IPS-20b (cell line): ENCODE measurements at regions not wholly inside any gene's neighbourhood (a gene's known extent, or its start where the extent isn't known, plus 50 kb on each side); places are given as distances from the start of the nearest gene placed in this dataset.
"Not testable (repeated sequence)": the region's sequence is repeated elsewhere in the genome, so short reads cannot be mapped to it uniquely, and the experiment has no call there.

Experiments used
- H3K27ac ChIP-seq: one replicate; pipeline ENCODE4 v1.5.1; 2013; ENCODE audit warnings: low read length
- H3K27me3 ChIP-seq: 2 replicates; pipeline ENCODE4 v1.6.1; 2013; ENCODE audit warnings: mild to moderate bottlenecking, low read length, inconsistent platforms; ENCODE audit not compliant: insufficient read depth
- H3K36me3 ChIP-seq: 2 replicates; pipeline ENCODE4 v1.6.1; 2013; ENCODE audit warnings: low read depth, mild to moderate bottlenecking, inconsistent platforms, low read length, moderate library complexity; ENCODE audit not compliant: insufficient read depth
- H3K4me1 ChIP-seq: 2 replicates; pipeline ENCODE4 v1.6.1; 2013; ENCODE audit warnings: mild to moderate bottlenecking, control low read depth, inconsistent platforms, low read length, moderate library complexity; ENCODE audit not compliant: insufficient read depth
- H3K4me3 ChIP-seq: 2 replicates; pipeline ENCODE4 v1.5.1; 2013; ENCODE audit warnings: mild to moderate bottlenecking, low read length, inconsistent platforms
- H3K9ac ChIP-seq: 2 replicates; pipeline ENCODE4 v1.6.1; 2013; ENCODE audit warnings: low read depth, mild to moderate bottlenecking, inconsistent platforms, low read length, moderate library complexity
- H3K9me3 ChIP-seq: 2 replicates; pipeline ENCODE4 v1.6.1; 2013; ENCODE audit warnings: mild to moderate bottlenecking, low read depth, low read length, inconsistent platforms; ENCODE audit not compliant: insufficient read depth

DNA sequence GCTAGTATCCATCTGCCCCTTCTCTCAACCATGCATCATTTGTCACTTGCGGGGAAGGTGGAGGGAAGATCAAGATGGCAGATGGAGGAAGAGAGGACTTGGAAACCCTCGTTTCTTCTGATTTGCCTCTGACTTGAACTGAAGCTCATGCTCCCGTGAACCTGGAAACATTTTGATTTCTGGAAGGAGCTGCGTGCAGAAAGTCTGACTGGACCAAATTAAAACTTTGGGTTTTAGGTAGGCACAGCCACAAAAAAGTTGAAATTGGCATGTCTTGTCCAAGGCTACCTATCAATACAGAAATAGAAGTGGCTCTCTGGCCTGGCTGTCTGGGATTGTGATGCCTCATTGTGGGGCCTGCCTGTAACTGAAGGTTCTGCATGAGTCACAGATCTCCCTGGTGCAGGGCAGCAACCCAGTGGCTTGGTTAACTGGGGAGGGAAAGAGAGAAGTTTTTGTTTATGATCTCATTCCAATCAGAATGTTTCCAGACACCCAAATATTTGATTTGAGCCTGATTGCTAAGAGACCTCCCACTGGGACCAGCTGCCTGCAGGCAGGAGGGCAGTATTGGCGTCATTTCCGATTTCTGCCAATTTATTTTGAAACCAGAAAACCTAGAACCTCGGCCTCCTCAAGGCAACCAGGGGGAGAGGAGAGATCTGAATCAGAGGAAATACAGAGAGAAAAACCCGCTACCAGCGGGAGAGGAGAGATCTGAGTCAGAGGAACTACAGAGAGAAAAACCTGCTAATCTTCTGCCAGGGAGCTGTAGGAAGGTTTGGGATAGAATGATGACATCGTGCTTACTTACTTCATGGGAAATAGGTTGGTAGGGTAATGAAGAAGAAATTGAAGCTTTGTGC is 363.6 kb downstream of the ANKRD30A start:
- Histone ChIP-seq H3K4me3 (no peak overlapping the region), H3K9ac (no peak overlapping the region), H3K27ac (no peak overlapping the region)

DNA sequence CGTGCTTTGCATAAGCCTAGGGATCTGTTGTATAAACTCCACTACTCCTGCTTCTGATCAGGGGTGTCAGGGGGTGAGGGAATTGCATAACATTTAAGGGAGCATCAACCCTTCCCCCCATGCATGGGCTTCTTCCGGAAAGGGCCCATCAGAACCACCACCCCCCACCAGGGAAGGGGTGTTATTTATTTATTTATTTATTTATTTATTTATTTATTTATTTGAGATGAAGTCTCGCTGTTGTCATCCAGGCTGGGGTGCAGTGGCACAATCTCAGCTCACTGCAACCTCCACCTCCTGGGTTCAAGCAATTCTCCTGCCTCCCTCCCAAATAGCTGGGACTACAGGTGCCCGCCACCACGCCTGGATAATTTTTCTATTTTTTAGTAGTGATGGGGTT is 355.2 kb downstream of the ANKRD30A start:
- H3K9me3 ChIP-seq, H3K4me3 ChIP-seq, H3K36me3 ChIP-seq, H3K27me3 ChIP-seq, H3K27ac ChIP-seq, H3K9ac ChIP-seq, H3K4me1 ChIP-seq: not testable (repeated sequence)

More for the DNA sequence above, 363.6 kb downstream of the ANKRD30A start:
- Histone ChIP-seq H3K9me3 (no peaks in the 10 kb centered on the region), H3K4me1 (no peaks in the 10 kb centered on the region), H3K27me3 (no peaks in the 10 kb centered on the region), H3K36me3 (no peaks in the 10 kb centered on the region)

- Histone ChIP-seq H3K27ac (no peak overlapping the region), H3K36me3 (no peaks in the 10 kb centered on the region), H3K4me3 (no peak overlapping the region), H3K9ac (no peak overlapping the region), H3K9me3 (no peaks in the 10 kb centered on the region), H3K27me3 (no peaks in the 10 kb centered on the region), H3K4me1 (no peaks in the 10 kb centered on the region; the same call in 1 of the 2 replicates)
Measured at GRCh38 chr10:37479469-37479868, 354.1 kb downstream of the ANKRD30A start.

GRCh38 chr10:37478381-37478780 is 353.0 kb downstream of the ANKRD30A start:
- Histone ChIP-seq H3K36me3 (no peaks in the 10 kb centered on the region), H3K4me1 (no peaks in the 10 kb centered on the region; the same call in 1 of the 2 replicates), H3K9me3 (no peaks in the 10 kb centered on the region), H3K27me3 (no peaks in the 10 kb centered on the region), H3K9ac (no peak overlapping the region), H3K4me3 (no peak overlapping the region), H3K27ac (no peak overlapping the region)

- Histone ChIP-seq H3K9me3 (no peaks in the 10 kb centered on the region), H3K36me3 (no peaks in the 10 kb centered on the region), H3K27ac (no peak overlapping the region), H3K4me3 (no peak overlapping the region), H3K4me1 (no peaks in the 10 kb centered on the region; the same call in 1 of the 2 replicates), H3K27me3 (no peaks in the 10 kb centered on the region), H3K9ac (no peak overlapping the region)
Measured at GRCh38 chr10:37476285-37476684, 350.9 kb downstream of the ANKRD30A start.

- H3K4me3 ChIP-seq, result no peak overlapping the region
- no peaks in the 10 kb centered on the region for H3K9me3 ChIP-seq
- H3K27me3 ChIP-seq, result no peaks in the 10 kb centered on the region
Measured at GRCh38 chr10:37474645-37475044, 349.2 kb downstream of the ANKRD30A start.

DNA sequence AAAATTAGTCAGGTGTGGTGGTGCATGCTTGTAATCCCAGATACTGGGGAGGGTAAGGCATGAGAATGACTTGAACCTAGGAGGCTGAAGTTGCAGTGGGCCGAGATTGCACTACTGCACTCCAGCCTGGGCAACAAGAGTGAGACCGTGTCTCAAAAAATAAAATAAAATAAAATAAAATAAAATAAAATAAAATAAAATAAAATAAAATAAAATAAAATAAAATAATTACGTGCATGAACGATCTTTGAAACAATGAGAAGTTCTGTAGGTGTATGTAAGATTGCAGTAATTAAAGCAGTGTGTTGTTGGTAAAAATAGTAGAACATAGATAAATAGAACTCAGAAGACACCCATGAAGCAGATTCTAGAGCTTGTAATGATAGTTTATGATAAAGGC is 348.5 kb downstream of the ANKRD30A start:
- no peak overlapping the region for H3K4me3 ChIP-seq
- H3K9me3 ChIP-seq, result no peaks in the 10 kb centered on the region
- no peaks in the 10 kb centered on the region for H3K27me3 ChIP-seq
- no peaks in the 10 kb centered on the region for H3K36me3 ChIP-seq
- H3K9ac ChIP-seq, result no peak overlapping the region
- no peak overlapping the region for H3K27ac ChIP-seq
- no peaks in the 10 kb centered on the region; the same call in 1 of the 2 replicates for H3K4me1 ChIP-seq

More at GRCh38 chr10:37474645-37475044, 349.2 kb downstream of the ANKRD30A start:
- no peaks in the 10 kb centered on the region for H3K36me3 ChIP-seq
- H3K4me1 ChIP-seq, result no peaks in the 10 kb centered on the region; the same call in 1 of the 2 replicates
- H3K9ac ChIP-seq, result no peak overlapping the region
- no peak overlapping the region for H3K27ac ChIP-seq

DNA sequence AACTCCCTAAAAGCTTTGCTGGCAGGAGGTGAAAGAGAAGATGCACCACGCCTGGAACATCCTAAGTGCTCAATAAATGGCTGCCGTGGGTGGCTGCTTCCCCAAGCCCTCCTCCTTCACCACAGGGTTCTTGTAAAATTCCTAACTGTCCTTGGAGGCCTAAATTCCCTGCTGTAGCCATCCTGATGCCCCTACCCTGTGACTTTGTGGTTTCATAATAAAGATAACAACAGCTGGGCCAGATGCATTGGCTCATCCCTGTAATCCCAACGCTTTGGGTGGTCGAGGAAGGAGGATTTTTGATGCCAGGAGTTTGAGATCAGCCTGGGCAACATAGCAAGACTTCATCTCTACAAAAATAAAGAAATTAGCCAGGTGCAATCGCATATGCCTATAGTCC is 341.8 kb downstream of the ANKRD30A start:
- H3K27ac ChIP-seq, result no peak overlapping the region
- H3K9me3 ChIP-seq, result no peaks in the 10 kb centered on the region
- no peaks in the 10 kb centered on the region for H3K4me1 ChIP-seq
- no peaks in the 10 kb centered on the region for H3K27me3 ChIP-seq
- H3K9ac ChIP-seq, result no peak overlapping the region
- H3K36me3 ChIP-seq, result no peaks in the 10 kb centered on the region
- no peak overlapping the region for H3K4me3 ChIP-seq

DNA sequence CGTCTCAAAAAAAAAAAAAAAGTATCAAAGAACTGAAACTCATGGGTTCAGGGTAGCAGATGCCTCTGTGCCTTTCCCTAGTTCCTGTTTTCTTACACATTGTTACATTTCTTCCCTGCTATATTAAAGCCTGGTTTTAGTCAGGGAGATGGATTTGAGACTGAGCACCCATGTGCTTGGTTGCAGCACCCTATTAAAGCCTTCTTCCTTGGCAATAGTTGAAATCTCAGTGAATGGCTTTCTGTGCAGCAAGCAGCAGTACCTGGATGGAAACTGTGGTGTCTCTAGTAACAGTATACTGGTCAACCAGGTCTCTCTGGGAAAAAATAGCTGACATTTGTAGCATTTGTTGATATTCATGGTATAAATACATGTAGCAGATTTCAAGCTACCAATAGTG is 331.1 kb downstream of the ANKRD30A start:
- Histone ChIP-seq H3K4me3 (no peak overlapping the region), H3K27me3 (no peaks in the 10 kb centered on the region), H3K36me3 (no peaks in the 10 kb centered on the region), H3K4me1 (no peaks in the 10 kb centered on the region), H3K9me3 (peaks cover 11% of the 10 kb centered on the region; the same call in 1 of the 2 replicates), H3K27ac (no peak overlapping the region), H3K9ac (no peak overlapping the region)

DNA sequence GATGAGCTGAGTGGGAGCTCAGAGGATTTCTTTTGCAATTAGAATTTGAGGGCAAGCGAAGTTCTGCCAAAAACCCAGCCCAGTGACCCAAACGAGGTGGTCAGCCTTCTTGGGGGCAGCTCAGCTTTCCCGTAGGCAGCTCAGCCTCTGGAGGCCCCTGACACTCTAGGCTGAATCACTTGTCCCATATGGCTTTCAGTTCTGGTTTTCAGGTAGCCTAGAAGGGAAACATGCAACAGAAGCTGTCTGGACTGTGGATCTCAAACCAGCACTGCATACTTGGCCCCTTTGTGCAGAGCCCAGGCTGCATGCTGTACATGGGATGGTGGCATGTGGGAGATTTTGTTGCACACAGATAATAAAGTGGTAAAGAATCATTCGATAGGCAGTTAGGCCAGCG is 322.8 kb downstream of the ANKRD30A start:
- Histone ChIP-seq H3K4me3 (no peak overlapping the region), H3K4me1 (no peaks in the 10 kb centered on the region), H3K9me3 (no peaks in the 10 kb centered on the region; the same call in 1 of the 2 replicates)

GRCh38 chr10:37442882-37443281 is 317.5 kb downstream of the ANKRD30A start:
- Histone ChIP-seq H3K9me3 (no peaks in the 10 kb centered on the region; the same call in 1 of the 2 replicates), H3K27me3 (no peaks in the 10 kb centered on the region), H3K36me3 (no peaks in the 10 kb centered on the region), H3K27ac (no peak overlapping the region), H3K4me1 (no peaks in the 10 kb centered on the region), H3K9ac (no peak overlapping the region), H3K4me3 (no peak overlapping the region)

More for the DNA sequence above, 322.8 kb downstream of the ANKRD30A start:
- Histone ChIP-seq H3K9ac (no peak overlapping the region), H3K27ac (no peak overlapping the region), H3K27me3 (no peaks in the 10 kb centered on the region), H3K36me3 (no peaks in the 10 kb centered on the region)

DNA sequence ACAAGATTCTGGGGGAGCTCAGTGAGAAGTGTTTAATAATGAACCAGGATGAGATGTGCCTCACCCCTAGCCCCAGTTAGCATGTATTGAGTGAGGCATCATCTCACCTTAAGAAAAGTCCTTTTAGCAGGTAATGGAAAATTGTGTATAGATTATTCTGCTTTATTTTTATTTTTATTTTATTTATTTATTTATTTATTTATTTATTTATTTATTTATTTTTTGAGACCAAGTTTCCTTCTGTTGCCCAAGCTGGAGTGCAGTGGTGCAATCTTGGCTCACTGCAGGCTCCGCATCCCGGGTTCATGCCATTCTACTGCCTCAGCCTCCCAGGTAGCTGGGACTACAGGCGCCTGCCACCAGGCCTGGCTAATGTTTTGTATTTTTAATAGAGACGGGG is 315.8 kb downstream of the ANKRD30A start:
- H3K4me1 ChIP-seq, H3K9ac ChIP-seq, H3K27ac ChIP-seq, H3K9me3 ChIP-seq, H3K27me3 ChIP-seq, H3K36me3 ChIP-seq, H3K4me3 ChIP-seq: not testable (repeated sequence)
